Loucy (cell line): ENCODE measurements at regions not wholly inside any gene's neighbourhood (a gene's known extent, or its start where the extent isn't known, plus 50 kb on each side); places are given as distances from the start of the nearest gene placed in this dataset.

ENCODE experiments used
- CTCF ChIP-seq: fragments of 200-600 bp; sonication (generic); conservative IDR thresholded peaks from 2 replicates; pipeline ENCODE4 v1.5.1; 2014; ENCODE audit warnings: mild to moderate bottlenecking, antibody characterized with exemption, low read length
- EZH2phosphoT487 ChIP-seq: fragments of 200-600 bp; IDR thresholded peaks from 2 replicates; pipeline ENCODE4 v1.6.1; 2018; ENCODE audit warnings: antibody characterized with exemption, mild to moderate bottlenecking, moderate library complexity, borderline replicate concordance

GRCh38 chr21:18970416-18970815 is 566.8 kb upstream of the TMPRSS15 start:
- TF ChIP-seq EZH2phosphoT487 (no peak), CTCF (no peak)
